ENCODE measurements at regions not wholly inside any gene's neighbourhood (a gene's known extent, or its start where the extent isn't known, plus 50 kb on each side); places are given as distances from the start of the nearest gene placed in this dataset.
"Not testable (repeated sequence)": the region's sequence is repeated elsewhere in the genome, so short reads cannot be mapped to it uniquely, and the experiment has no call there.

- Histone ChIP-seq H4K5ac (ENCODE audit: low read depth, low read length) (no peak overlapping the region), H2BK5ac (ENCODE audit: low read depth, low read length, poor library complexity, severe bottlenecking) (no peak overlapping the region), H3K79me1 (ENCODE audit: low read depth in 1 of 2, low read length in 2 of 2) (no peaks in the 10 kb centered on the region), H3K14ac (replicated peaks; ENCODE audit: low read depth, low read length) (no peak overlapping the region), H2AK9ac (replicated peaks; ENCODE audit: low read depth, low read length, poor library complexity) (no peak overlapping the region), H4K8ac (ENCODE audit: low read depth in 2 of 2, low read length in 2 of 2) (no peak overlapping the region), H4K91ac (ENCODE audit: insufficient read depth, low read depth, low read length) (no peak overlapping the region), H2BK15ac (ENCODE audit: low read depth, low read length) (no peak overlapping the region), H3K4me2 (ENCODE audit: low read depth, low read length) (no peak overlapping the region), H4K20me1 (ENCODE audit: insufficient read depth, low read length) (no peaks in the 10 kb centered on the region), H3K27me3 (ENCODE audit: control insufficient read depth, insufficient read depth, low read length) (no peaks in the 10 kb centered on the region), H3K36me3 (ENCODE audit: control insufficient read depth, insufficient read depth, low read length) (no peaks in the 10 kb centered on the region), H3K4me1 (ENCODE audit: control insufficient read depth, insufficient read depth, low read length) (no peaks in the 10 kb centered on the region), H3K9me1 (ENCODE audit: insufficient read depth, low read length) (no peaks in the 10 kb centered on the region), H2AK5ac (ENCODE audit: low read depth, low read length) (no peak overlapping the region), H3K9ac (ENCODE audit: low read depth, low read length) (no peak overlapping the region), H3K27ac (ENCODE audit: insufficient read depth, low read length) (no peak overlapping the region), H3K4me3 (ENCODE audit: insufficient read depth, low read depth, low read length) (no peak overlapping the region), H3K23ac (ENCODE audit: low read depth, low read length) (no peak overlapping the region), H2AFZ (replicated peaks; ENCODE audit: low read length, poor library complexity) (no peak overlapping the region), H3K4ac (ENCODE audit: low read depth, low read length) (no peak overlapping the region), H3K9me3 (ENCODE audit: control insufficient read depth, insufficient read depth, low read length) (peaks cover 19% of the 10 kb centered on the region), H3K56ac (ENCODE audit: extremely low read depth, insufficient read depth, low read length) (no peak overlapping the region), H3K18ac (ENCODE audit: low read depth, low read length) (no peak overlapping the region), H2BK20ac (ENCODE audit: low read depth, low read length) (no peak overlapping the region), H2BK120ac (ENCODE audit: low read depth, low read length) (no peak overlapping the region)
- peak; percentile 1 for DNase-seq
- intact Hi-C loops (cut with micrococcal nuclease) (no loop called here), dilution Hi-C loops (cut with HindIII; ENCODE audit: low sequenced_read_pairs, unreplicated experiment) (no loop called here), in situ Hi-C loops (cut with MboI; ENCODE audit: low sequenced_read_pairs) (no loop called here)
- ChIA-PET CTCF (no interaction called here), POLR2A (ENCODE audit: unreplicated experiment) (no interaction called here)
- TF ChIP-seq RCOR1 (IDR thresholded peaks at IDR 0.05; ENCODE audit: insufficient replicate concordance, low read length) (no peak), SMC3 (IDR thresholded peaks at IDR 0.05; ENCODE audit: low read depth, low read length) (no peak), CHD1 (IDR thresholded peaks at IDR 0.05; ENCODE audit: low read depth, low read length) (no peak)
- WGBS, 2 experiments (ENCODE audit: extremely low coverage in 2 of 2, insufficient read length in 1 of 2), result 30% methylated on average over 1 of the region's 2 CpGs; no CpG with 5 or more reads in 1 of the 2 experiments
- ATAC-seq (ENCODE audit: low read depth), result no peak
- BruUV-seq (replicated peaks), result no TSS peak
Observed at GRCh38 chr4:189845145-189845846, 95.4 kb upstream of the FRG1 start.

- not testable (repeated sequence) for H3K14ac ChIP-seq (replicated peaks; ENCODE audit: low read depth, low read length); H3K4me3 ChIP-seq (ENCODE audit: insufficient read depth, low read depth, low read length); H3K4me2 ChIP-seq (ENCODE audit: low read depth, low read length)
Observed at GRCh38 chr4:189846094-189846493, 94.6 kb upstream of the FRG1 start.

More at GRCh38 chr4:189846094-189846493, 94.6 kb upstream of the FRG1 start:
- H4K8ac ChIP-seq (ENCODE audit: low read depth in 2 of 2, low read length in 2 of 2); H3K9ac ChIP-seq (ENCODE audit: low read depth, low read length); CTCF ChIA-PET; H3K36me3 ChIP-seq (ENCODE audit: control insufficient read depth, insufficient read depth, low read length); H3K4ac ChIP-seq (ENCODE audit: low read depth, low read length); DNase-seq; H2BK20ac ChIP-seq (ENCODE audit: low read depth, low read length); intact Hi-C loops (cut with micrococcal nuclease); BruUV-seq (replicated peaks); H2AK9ac ChIP-seq (replicated peaks; ENCODE audit: low read depth, low read length, poor library complexity); H4K20me1 ChIP-seq (ENCODE audit: insufficient read depth, low read length); H3K4me1 ChIP-seq (ENCODE audit: control insufficient read depth, insufficient read depth, low read length); ATAC-seq (ENCODE audit: low read depth); H3K18ac ChIP-seq (ENCODE audit: low read depth, low read length); H2AFZ ChIP-seq (replicated peaks; ENCODE audit: low read length, poor library complexity); H3K56ac ChIP-seq (ENCODE audit: extremely low read depth, insufficient read depth, low read length); H3K23ac ChIP-seq (ENCODE audit: low read depth, low read length); H3K27ac ChIP-seq (ENCODE audit: insufficient read depth, low read length); H2BK15ac ChIP-seq (ENCODE audit: low read depth, low read length); H4K91ac ChIP-seq (ENCODE audit: insufficient read depth, low read depth, low read length); H2BK120ac ChIP-seq (ENCODE audit: low read depth, low read length); POLR2A ChIA-PET (ENCODE audit: unreplicated experiment); H3K9me1 ChIP-seq (ENCODE audit: insufficient read depth, low read length); dilution Hi-C loops (cut with HindIII; ENCODE audit: low sequenced_read_pairs, unreplicated experiment); H2BK5ac ChIP-seq (ENCODE audit: low read depth, low read length, poor library complexity, severe bottlenecking); H3K27me3 ChIP-seq (ENCODE audit: control insufficient read depth, insufficient read depth, low read length); in situ Hi-C loops (cut with MboI; ENCODE audit: low sequenced_read_pairs); H2AK5ac ChIP-seq (ENCODE audit: low read depth, low read length); H4K5ac ChIP-seq (ENCODE audit: low read depth, low read length); H3K79me1 ChIP-seq (ENCODE audit: low read depth in 1 of 2, low read length in 2 of 2): not testable (repeated sequence)
- 91% methylated on average over 16 of the region's 31 CpGs; no CpG with 5 or more reads in 1 of the 2 experiments for WGBS, 2 experiments (ENCODE audit: extremely low coverage in 2 of 2, insufficient read length in 1 of 2)
- H3K9me3 ChIP-seq (ENCODE audit: control insufficient read depth, insufficient read depth, low read length), result peaks cover 14% of the 10 kb centered on the region

Data from IMR-90 (cell line).